GM12878 (cell line): ENCODE measurements at regions not wholly inside any gene's neighbourhood (a gene's known extent, or its start where the extent isn't known, plus 50 kb on each side); places are given as distances from the start of the nearest gene placed in this dataset.

Source experiments
- ATAC-seq: fragments of 200-7000 bp; cut with Tn5 transposase; 3 replicates; pipeline ENCODE4 v1.9.1; 2020; ENCODE audit warnings: mild to moderate bottlenecking, moderate library complexity
- BruUV-seq: library from RNA; stranded (reverse); fragments of 400-500 nt; replicated peaks from 2 replicates; lab custom pipeline; 2021; lab: Mats Ljungman, UMichigan
- CTCF ChIA-PET: fragments of 300-600 bp; sonication (Branson Sonifier 250); formaldehyde crosslinking; extraction: SDS; loops from one replicate; lab custom pipeline; 2021; ENCODE audit warnings: inconsistent platforms; lab: Yijun Ruan, JAX
- POLR2A ChIA-PET: fragments of 350-600 bp; formaldehyde crosslinking; extraction: SDS; loops from one replicate; lab custom pipeline; 2021; ENCODE audit warnings: inconsistent platforms; lab: Charles Lee
- RAD21 ChIA-PET: fragments of 300-600 bp; sonication (Branson Sonifier 250); formaldehyde crosslinking; loops from one replicate; lab custom pipeline; 2023; ENCODE audit warnings: antibody characterized with exemption; ENCODE audit not compliant: unreplicated experiment; lab: Charles Lee
- SMC1A ChIA-PET: fragments of 300-600 bp; sonication (Branson Sonifier 250); formaldehyde crosslinking; loops from one replicate; lab custom pipeline; 2023; ENCODE audit not compliant: unreplicated experiment, uncharacterized antibody; lab: Charles Lee
- DNase-seq: peaks from one replicate; pipeline ENCODE4 v3.0.0-alpha.2; 2011; ENCODE audit warnings: low read depth, low spot score
- FAIRE-seq: peaks from 3 replicates; lab custom pipeline; 2011; peaks lifted over from hg19 to GRCh38; lab: Jason Lieb, UNC
- H2AFZ ChIP-seq: 2 replicates; pipeline ENCODE4 v1.6.0; 2011; ENCODE audit warnings: low read depth, low read length, control low read depth; ENCODE audit not compliant: control insufficient read depth
- H3K27ac ChIP-seq: 2 replicates; pipeline ENCODE4 v1.5.1; 2011; ENCODE audit warnings: control low read depth; ENCODE audit not compliant: control insufficient read depth, insufficient read depth
- H3K27me3 ChIP-seq, 2 experiments: replicated peaks in 1 of 2; 2 replicates each; pipeline versions ENCODE4 v1.6.0 to v1.6.1; 2011; ENCODE audit warnings: low read length in 1 of 2; ENCODE audit not compliant: control insufficient read depth in 2 of 2, insufficient read depth in 2 of 2
- H3K36me3 ChIP-seq, 2 experiments: 2 replicates each; pipeline ENCODE4 v1.5.1; 2011; ENCODE audit warnings: low read length in 1 of 2; ENCODE audit not compliant: control insufficient read depth in 2 of 2, insufficient read depth in 2 of 2
- H3K4me1 ChIP-seq: 2 replicates; pipeline ENCODE4 v1.6.1; 2011; ENCODE audit warnings: mild to moderate bottlenecking, low read length, moderate library complexity, mixed read lengths; ENCODE audit not compliant: control insufficient read depth, insufficient read depth
- H3K4me2 ChIP-seq: 2 replicates; pipeline ENCODE4 v1.6.0; 2011; ENCODE audit warnings: control low read depth; ENCODE audit not compliant: control insufficient read depth, insufficient read depth
- H3K4me3 ChIP-seq: fragments of 200-600 bp; sonication (generic); 2 replicates; pipeline ENCODE4 v1.5.1; 2016
- H3K79me2 ChIP-seq: 2 replicates; pipeline ENCODE4 v1.6.0; 2011; ENCODE audit warnings: low read length; ENCODE audit not compliant: control insufficient read depth, insufficient read depth
- H3K9ac ChIP-seq: 2 replicates; pipeline ENCODE4 v1.8.0; 2011; ENCODE audit warnings: low read length, control low read depth, mixed read lengths; ENCODE audit not compliant: control insufficient read depth, insufficient read depth
- H3K9me3 ChIP-seq: replicated peaks from 3 replicates; pipeline ENCODE4 v1.5.1; 2011; ENCODE audit warnings: mild to moderate bottlenecking, low read length; ENCODE audit not compliant: control insufficient read depth, insufficient read depth
- H4K20me1 ChIP-seq: 2 replicates; pipeline ENCODE4 v1.6.0; 2011; ENCODE audit not compliant: control insufficient read depth, insufficient read depth
- ATF7 ChIP-seq: fragments of 450-650 bp; IDR thresholded peaks from 2 replicates; pipeline ENCODE4 v1.6.1; 2016; ENCODE audit warnings: low read depth, mild to moderate bottlenecking
- BACH1 ChIP-seq: fragments of 450-650 bp; IDR thresholded peaks from 2 replicates; pipeline ENCODE4 v1.6.1; 2017; ENCODE audit warnings: mild to moderate bottlenecking, borderline replicate concordance
- CREM ChIP-seq: IDR thresholded peaks from 2 replicates; pipeline ENCODE4 v1.6.1; 2014; ENCODE audit warnings: antibody characterized with exemption, low read depth
- E2F4 ChIP-seq: IDR thresholded peaks from 2 replicates; pipeline ENCODE4 v1.6.1; 2012; ENCODE audit warnings: low read depth, low read length, improper control_type of control experiment
- HDAC2 ChIP-seq: fragments of 200-600 bp; sonication (generic); IDR thresholded peaks from 2 replicates; pipeline ENCODE4 v1.6.1; 2017
- KLF5 ChIP-seq: fragments of 450-650 bp; IDR thresholded peaks from 2 replicates; pipeline ENCODE4 v1.6.1; 2014; ENCODE audit warnings: mild to moderate bottlenecking; ENCODE audit not compliant: partially characterized antibody
- NFYA ChIP-seq: IDR thresholded peaks from 2 replicates; pipeline ENCODE4 v1.6.1; 2011; ENCODE audit warnings: low read depth, mild to moderate bottlenecking, low read length, improper control_type of control experiment, borderline replicate concordance
- NFYB ChIP-seq: IDR thresholded peaks from 2 replicates; pipeline ENCODE4 v1.6.1; 2011; ENCODE audit warnings: low read depth, mild to moderate bottlenecking, low read length, improper control_type of control experiment, moderate library complexity; ENCODE audit not compliant: insufficient read depth
- POLR2AphosphoS2 ChIP-seq: IDR thresholded peaks from 2 replicates; pipeline ENCODE4 v1.6.1; 2011; ENCODE audit warnings: low read depth, mild to moderate bottlenecking, low read length, improper control_type of control experiment, moderate library complexity
- RB1 ChIP-seq: fragments of 450-650 bp; formaldehyde crosslinking; IDR thresholded peaks from 2 replicates; pipeline ENCODE4 v1.6.1; 2017; ENCODE audit warnings: mild to moderate bottlenecking, borderline replicate concordance
- REST ChIP-seq: IDR thresholded peaks from 2 replicates; pipeline ENCODE4 v1.6.1; 2012; ENCODE audit warnings: mild to moderate bottlenecking, low read depth, low read length
- SIN3A ChIP-seq: IDR thresholded peaks from 2 replicates; pipeline ENCODE4 v1.6.1; 2012; ENCODE audit warnings: low read depth, low read length, improper control_type of control experiment
- TAF1 ChIP-seq: IDR thresholded peaks from 2 replicates; pipeline ENCODE4 v1.6.1; 2011; ENCODE audit warnings: mild to moderate bottlenecking, low read depth, low read length, borderline replicate concordance
- TCF7 ChIP-seq: IDR thresholded peaks from 2 replicates; pipeline ENCODE4 v1.6.1; 2014; ENCODE audit warnings: antibody characterized with exemption, borderline replicate concordance
- ZNF217 ChIP-seq: fragments of 450-650 bp; IDR thresholded peaks from 2 replicates; pipeline ENCODE4 v1.6.1; 2017; ENCODE audit warnings: antibody characterized with exemption, mild to moderate bottlenecking
- ZNF274 ChIP-seq: IDR thresholded peaks from one replicate; pipeline ENCODE4 v1.8.0; 2011; ENCODE audit not compliant: insufficient read length, insufficient read depth
- WGBS: methylation state at CpG from one replicate; pipeline ENCODE4 v1.1.6; 2016; ENCODE audit warnings: low lambda C conversion rate; ENCODE audit not compliant: insufficient replicate concordance, insufficient coverage; ENCODE audit errors: missing lambda C conversion rate; 5-methylcytosine and 5-hydroxymethylcytosine counted together
- in situ Hi-C: fragments of 300-500 bp; cut with MboI; formaldehyde crosslinking; loops from 9 replicates; pipeline ENCODE4 v1.14.3; 2018; ENCODE audit warnings: mixed read lengths
- intact Hi-C: fragments of 100-400 bp; cut with micrococcal nuclease; formaldehyde crosslinking; loops from one replicate; pipeline ENCODE4 v1.14.2; 2022; ENCODE audit not compliant: unreplicated experiment

- Histone ChIP-seq H3K27ac (no peak overlapping the region), H3K4me3 (no peak overlapping the region), H2AFZ (no peak overlapping the region), H4K20me1 (no peaks in the 10 kb centered on the region), H3K9me3 (no peaks in the 10 kb centered on the region), H3K36me3 (no peaks in the 10 kb centered on the region), H3K4me1 (no peaks in the 10 kb centered on the region), H3K27me3 (peaks cover 3 to 6% of the 10 kb centered on the region in 2 experiments; a peak in 3 of 4 replicates), H3K4me2 (no peak overlapping the region), H3K9ac (no peak overlapping the region), H3K79me2 (no peaks in the 10 kb centered on the region)
- no peak for ATAC-seq
- TF ChIP-seq NFYA (no peak), REST (no peak), TCF7 (no peak), HDAC2 (no peak), NFYB (no peak), TAF1 (no peak), POLR2AphosphoS2 (no peak), E2F4 (no peak), ZNF217 (no peak), CREM (no peak), BACH1 (no peak), ZNF274 (no peak), KLF5 (no peak), SIN3A (no peak), RB1 (no peak), ATF7 (no peak)
- no TSS peak for BruUV-seq
- 47% methylated on average over 21 of the region's 21 CpGs for WGBS
- ChIA-PET SMC1A (no interaction called here), CTCF (interaction anchor here (0.6 kb wide), 1 partner anchor 146 kb away, joined by 3 read pairs; no protein-coding TSS in a partner anchor), POLR2A (no interaction called here), RAD21 (no interaction called here)
- FAIRE-seq = no peak
- intact Hi-C loops = no loop called here
- DNase-seq = no peak
- in situ Hi-C loops = no loop called here
Observed at GRCh38 chr17:74052993-74053711, 150.3 kb upstream of the RPL38 start.
